HL-60 (cell line): ENCODE measurements at regions not wholly inside any gene's neighbourhood (a gene's known extent, or its start where the extent isn't known, plus 50 kb on each side); places are given as distances from the start of the nearest gene placed in this dataset.

Source experiments
- SPI1 ChIP-seq: IDR thresholded peaks from 2 replicates; pipeline ENCODE4 v1.6.1; 2012; ENCODE audit warnings: low read depth, mild to moderate bottlenecking, borderline replicate concordance
- TF ChIP-seq, protein P1 (sequence below): IDR thresholded peaks from one replicate; pipeline ENCODE4 v1.5.1; 2011; ENCODE audit warnings: low read length, control low read depth, inconsistent platforms; ENCODE audit not compliant: insufficient read depth
- TF ChIP-seq, protein P2 (sequence below): IDR thresholded peaks from 2 replicates; pipeline ENCODE4 v1.6.1; 2012; ENCODE audit warnings: low read depth; ENCODE audit not compliant: insufficient replicate concordance

DNA sequence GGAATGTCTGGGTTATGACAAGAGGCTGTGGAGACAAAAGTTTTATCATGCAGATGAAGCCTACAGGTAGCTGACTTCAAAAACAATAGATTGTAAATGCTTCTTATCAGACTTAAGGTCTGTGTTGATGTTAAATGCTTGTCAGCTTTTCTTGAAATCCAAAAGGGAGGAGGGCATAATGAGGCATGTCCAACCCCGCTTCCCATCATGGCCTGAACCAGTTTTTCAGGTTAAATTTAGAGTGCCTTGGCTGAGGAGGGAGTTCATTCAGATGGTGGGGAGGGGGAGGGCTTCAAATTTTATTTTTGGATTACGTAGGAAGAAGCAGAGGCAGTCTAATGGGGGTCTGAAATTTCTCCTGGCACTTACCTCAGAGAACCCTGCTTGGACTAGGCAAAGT lies 207.7 kb upstream of the HDX start:
- TF ChIP-seq, protein P1, sequence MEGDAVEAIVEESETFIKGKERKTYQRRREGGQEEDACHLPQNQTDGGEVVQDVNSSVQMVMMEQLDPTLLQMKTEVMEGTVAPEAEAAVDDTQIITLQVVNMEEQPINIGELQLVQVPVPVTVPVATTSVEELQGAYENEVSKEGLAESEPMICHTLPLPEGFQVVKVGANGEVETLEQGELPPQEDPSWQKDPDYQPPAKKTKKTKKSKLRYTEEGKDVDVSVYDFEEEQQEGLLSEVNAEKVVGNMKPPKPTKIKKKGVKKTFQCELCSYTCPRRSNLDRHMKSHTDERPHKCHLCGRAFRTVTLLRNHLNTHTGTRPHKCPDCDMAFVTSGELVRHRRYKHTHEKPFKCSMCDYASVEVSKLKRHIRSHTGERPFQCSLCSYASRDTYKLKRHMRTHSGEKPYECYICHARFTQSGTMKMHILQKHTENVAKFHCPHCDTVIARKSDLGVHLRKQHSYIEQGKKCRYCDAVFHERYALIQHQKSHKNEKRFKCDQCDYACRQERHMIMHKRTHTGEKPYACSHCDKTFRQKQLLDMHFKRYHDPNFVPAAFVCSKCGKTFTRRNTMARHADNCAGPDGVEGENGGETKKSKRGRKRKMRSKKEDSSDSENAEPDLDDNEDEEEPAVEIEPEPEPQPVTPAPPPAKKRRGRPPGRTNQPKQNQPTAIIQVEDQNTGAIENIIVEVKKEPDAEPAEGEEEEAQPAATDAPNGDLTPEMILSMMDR, result no peak
- TF ChIP-seq, protein P2, sequence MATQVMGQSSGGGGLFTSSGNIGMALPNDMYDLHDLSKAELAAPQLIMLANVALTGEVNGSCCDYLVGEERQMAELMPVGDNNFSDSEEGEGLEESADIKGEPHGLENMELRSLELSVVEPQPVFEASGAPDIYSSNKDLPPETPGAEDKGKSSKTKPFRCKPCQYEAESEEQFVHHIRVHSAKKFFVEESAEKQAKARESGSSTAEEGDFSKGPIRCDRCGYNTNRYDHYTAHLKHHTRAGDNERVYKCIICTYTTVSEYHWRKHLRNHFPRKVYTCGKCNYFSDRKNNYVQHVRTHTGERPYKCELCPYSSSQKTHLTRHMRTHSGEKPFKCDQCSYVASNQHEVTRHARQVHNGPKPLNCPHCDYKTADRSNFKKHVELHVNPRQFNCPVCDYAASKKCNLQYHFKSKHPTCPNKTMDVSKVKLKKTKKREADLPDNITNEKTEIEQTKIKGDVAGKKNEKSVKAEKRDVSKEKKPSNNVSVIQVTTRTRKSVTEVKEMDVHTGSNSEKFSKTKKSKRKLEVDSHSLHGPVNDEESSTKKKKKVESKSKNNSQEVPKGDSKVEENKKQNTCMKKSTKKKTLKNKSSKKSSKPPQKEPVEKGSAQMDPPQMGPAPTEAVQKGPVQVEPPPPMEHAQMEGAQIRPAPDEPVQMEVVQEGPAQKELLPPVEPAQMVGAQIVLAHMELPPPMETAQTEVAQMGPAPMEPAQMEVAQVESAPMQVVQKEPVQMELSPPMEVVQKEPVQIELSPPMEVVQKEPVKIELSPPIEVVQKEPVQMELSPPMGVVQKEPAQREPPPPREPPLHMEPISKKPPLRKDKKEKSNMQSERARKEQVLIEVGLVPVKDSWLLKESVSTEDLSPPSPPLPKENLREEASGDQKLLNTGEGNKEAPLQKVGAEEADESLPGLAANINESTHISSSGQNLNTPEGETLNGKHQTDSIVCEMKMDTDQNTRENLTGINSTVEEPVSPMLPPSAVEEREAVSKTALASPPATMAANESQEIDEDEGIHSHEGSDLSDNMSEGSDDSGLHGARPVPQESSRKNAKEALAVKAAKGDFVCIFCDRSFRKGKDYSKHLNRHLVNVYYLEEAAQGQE, result no peak
- no peak for TF ChIP-seq SPI1
